DMS153 treated with DMSO at 0.1 percent for 48 hours (cell line): ENCODE measurements at regions not wholly inside any gene's neighbourhood (a gene's known extent, or its start where the extent isn't known, plus 50 kb on each side); places are given as distances from the start of the nearest gene placed in this dataset.
A peak's percentile ranks its signal among the peaks of the same experiment; 100 is the strongest.
"Not testable (repeated sequence)": the region's sequence is repeated elsewhere in the genome, so short reads cannot be mapped to it uniquely, and the experiment has no call there.

Experiments used
- DNase-seq: peaks from one replicate; lab custom pipeline; 2025; ENCODE audit not compliant: unreplicated experiment; lab: John Stamatoyannopoulos, UW

GRCh38 chr1:95583661-95584210 is 349.7 kb downstream of the RWDD3 start:
- no peak for DNase-seq

DNA sequence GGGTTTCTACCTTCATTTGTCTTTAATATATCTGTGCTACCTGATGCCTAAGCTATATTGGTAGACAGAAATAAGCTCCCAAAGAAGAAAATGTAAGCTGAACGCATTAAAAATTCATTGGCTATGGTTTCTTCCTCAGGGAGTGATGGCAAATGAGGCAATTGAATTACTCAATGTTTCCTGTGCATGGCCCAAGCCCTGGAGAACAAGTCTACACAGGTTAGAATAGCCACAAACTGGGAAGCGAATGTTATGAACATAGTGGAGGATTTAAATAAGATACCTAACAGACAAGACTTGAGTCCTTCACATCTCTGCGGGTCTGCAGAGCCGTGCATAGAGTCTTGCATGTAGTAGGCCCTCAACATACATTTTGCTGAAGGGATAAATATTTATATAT is 350.3 kb downstream of the RWDD3 start:
- DNase-seq: peak; percentile 20

- peak; percentile 19 for DNase-seq
These were observed 370.8 kb downstream of the RWDD3 start for GRCh38 chr1:95604771-95605170.

DNA sequence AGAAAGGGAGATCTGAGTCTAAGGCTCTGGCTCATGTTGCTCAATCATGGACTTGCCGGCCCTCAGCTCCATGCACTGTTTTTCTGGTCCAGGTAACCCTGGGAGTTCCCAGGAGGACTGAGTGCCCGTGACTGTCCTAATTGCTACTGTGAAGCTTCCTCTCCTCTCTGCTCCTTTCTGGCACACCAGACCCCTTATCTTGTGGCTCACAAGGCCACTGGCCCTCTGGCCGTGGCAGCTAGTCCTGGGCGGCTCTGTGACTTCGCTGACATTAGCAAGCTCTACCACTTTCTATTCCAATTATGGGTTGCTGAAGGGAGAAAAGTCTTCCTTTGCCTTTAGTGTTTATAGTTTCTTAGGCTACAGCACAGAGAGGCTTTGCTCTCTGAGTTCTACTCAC is 380.2 kb downstream of the RWDD3 start:
- DNase-seq: no peak

GRCh38 chr1:95615421-95615820 is 381.4 kb downstream of the RWDD3 start:
- DNase-seq: no peak

DNA sequence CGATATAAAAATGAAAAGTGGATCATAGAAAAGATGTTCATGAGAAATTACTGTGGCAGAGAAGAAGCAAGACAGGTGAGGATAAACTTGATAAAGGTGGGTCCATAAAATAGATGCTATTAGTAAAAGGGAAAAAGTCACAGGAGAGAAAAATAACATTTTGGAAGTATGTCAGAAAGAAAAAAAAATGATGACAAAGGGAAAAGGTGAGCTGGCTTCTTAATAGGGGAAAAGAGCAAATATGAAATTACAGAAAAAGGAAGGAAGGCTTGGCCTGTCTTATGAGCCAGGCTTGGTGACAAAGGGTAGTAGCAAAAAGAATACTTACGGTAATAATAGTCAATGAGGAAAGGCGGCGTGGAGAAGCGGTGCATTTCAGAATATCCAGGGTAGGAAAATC is 386.1 kb downstream of the RWDD3 start:
- DNase-seq: no peak

DNA sequence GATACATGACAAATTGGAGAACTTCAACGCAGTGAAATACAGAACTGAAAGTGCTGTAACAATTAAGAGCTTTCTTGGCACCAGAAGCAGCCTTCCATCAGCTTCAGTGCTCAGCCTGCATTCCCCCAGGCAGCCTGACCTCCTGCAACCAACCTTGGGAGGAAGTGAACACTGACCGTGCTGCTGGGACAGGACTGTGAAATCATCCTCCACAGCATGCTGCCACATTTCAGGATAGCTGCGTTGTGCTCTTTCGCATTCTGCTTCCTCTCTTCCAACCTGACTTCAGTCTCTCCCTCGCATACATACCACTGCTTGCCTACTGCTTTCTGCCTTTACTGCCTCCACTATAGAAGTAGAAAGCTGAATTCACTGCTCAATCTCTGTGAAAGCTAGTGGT is 388.6 kb downstream of the RWDD3 start:
- no peak for DNase-seq

DNA sequence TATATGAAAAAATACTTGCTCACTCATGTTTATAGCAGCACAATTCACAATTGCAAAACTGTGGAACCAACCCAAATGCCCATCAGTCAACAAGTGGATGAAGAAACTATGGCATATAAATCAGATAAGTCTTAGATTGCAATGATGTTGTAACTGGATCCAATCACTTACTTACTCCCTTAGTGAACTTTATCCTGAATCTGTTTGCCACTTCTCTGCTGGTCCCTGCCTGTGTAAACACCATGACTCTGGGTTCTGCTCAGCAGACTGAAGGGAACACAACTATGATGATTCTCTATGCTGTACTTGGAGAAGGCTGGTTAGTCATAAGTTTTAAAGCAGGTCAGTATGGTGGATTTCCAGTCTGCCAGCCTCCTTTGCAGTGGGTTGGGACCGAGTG is 391.2 kb downstream of the RWDD3 start:
- DNase-seq: no peak

DNA sequence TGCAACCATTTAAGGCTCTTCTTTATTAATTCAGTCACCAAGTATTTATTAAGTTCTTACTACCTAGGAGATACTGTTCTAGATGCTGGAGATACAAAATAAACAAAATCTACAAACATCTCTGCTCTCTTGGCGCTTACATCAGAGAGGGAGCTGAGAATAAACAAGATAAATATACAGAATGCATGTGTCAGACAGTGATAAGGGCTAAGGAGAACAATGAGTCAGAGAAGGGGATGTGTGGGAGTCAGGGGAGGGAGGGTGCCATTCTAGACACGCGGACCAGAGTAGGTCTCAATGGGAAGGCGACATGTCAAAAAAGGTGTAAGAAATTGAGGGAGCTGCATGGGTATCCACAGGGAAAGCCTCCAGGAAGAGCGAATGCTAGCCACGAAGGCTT is 393.2 kb downstream of the RWDD3 start:
- no peak for DNase-seq

GRCh38 chr1:95631695-95632094 is 397.7 kb downstream of the RWDD3 start:
- no peak for DNase-seq

DNA sequence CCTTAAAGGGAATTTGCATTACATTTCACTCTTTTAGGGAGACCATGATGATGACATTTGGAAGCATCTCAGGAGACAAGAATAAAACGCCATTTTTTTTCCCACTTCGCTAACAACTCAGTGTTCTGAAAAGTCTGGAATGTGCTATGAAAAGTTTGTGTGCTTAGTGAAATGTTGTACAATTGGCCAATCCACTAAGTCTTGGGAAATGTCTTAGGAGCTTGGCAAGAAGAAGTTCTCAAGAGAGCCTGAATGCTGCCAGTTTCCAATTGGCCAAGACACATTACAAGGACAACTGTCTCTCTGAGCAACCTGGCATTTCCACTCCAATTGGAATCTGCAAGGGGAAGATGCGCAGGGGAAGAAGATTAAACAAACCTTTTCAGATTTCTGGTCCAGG is 401.8 kb downstream of the RWDD3 start:
- no peak for DNase-seq

DNA sequence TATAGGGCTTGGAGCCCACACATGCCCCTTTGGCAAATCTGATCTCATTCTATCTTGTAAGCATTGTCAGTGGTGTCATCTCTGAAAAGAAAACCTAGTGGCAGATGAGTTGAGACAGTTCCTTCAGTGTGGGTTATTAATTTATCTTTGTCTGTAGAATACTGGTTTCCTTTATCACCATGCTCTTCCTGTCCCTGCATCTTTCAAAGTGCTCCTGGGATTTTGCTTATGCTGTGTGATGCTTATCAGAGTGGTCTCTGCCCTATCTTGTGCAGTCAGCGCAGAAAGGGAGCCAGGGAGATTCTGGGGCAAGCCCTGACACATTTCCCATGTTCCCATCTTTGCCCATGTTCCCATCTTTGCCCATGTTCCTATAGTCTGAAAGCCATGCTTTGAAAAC is 402.9 kb downstream of the RWDD3 start:
- DNase-seq: no peak

GRCh38 chr1:95640746-95641145 is 406.7 kb downstream of the RWDD3 start:
- DNase-seq: peak; percentile 89

DNA sequence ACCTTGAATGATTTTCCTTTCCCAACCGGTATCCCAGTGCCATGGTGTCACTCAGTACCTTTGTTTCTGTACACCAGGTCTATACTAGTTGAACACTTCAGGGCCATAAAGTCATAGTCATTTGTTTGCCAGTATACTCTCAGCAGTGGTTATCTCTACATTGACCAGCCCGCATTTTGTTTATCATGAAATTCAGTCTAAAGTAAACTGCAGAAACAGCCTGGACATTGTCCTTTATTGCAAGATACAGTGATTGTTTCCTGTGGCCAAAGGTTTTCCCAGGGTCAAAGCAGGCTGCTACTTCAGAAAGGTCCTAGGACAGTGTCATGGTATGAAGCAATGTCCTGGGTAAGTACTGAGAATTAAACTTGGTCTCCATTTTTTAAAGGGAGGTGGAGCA is 407.4 kb downstream of the RWDD3 start:
- no peak for DNase-seq

GRCh38 chr1:95642035-95642434 is 408.0 kb downstream of the RWDD3 start:
- no peak for DNase-seq

DNA sequence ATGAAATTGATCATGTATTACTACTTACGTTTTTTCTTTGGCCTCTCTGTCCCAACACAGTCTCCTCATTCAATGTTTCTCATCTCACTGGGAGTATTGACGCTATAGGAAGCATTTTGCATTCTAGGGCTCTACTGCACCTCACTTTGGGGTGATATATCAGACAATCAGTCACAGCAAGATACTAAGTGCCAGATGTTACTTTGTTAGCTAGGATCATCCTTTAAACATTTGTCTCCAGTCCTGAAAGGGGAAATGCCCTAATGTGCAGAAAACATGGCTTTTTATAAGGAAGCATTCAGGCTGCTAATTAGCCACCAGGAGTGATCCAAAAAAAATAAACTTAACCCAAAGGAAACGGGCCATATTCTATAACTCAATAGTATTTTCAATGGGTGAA is 409.1 kb downstream of the RWDD3 start:
- DNase-seq: no peak

GRCh38 chr1:95645126-95645525 is 411.1 kb downstream of the RWDD3 start:
- DNase-seq: not testable (repeated sequence)

DNA sequence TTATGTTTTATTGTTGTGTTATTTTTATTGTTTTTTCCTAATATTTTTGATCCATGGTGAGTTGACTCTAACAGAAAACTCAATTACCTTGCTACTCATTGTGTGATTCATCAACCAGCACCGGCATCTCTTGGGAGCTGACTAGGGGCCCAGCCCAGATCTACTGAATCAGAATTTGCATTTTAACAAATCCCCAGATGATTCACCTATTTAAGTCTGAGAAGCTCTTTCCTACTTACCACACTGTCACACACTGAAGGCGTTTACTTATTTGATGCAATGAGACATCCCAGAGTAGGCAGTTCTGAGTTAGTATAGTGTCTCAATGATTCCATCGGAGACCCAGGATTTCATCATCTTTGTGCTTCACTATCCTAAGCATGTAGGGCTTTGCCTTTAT is 416.6 kb downstream of the RWDD3 start:
- no peak for DNase-seq

DNA sequence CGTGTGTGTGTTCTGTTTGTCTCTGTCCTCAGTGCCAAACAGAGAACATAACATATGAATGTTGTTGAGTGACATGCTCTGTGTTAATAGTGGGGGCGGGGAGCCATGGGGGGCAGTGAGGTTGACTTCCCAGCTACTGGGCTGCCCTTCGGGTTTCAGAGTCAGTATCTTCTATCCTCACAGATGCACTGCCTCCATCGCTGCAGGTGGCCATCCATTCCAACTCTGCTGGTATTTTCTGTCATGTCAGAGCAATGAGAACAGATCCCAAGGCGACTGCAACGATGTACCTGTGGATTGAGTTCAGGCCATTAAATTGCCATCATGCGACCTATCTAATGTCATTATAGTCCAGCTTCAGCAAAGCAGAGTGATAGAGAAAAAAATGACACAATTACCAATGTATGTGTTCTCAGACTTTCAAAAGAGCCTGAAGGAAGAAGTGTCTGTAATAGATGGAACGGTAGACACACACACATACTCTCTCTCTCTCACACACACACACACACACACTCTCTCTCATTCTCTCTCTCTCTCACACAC is 418.5 kb downstream of the RWDD3 start:
- DNase-seq: no peak

GRCh38 chr1:95653618-95654017 is 419.6 kb downstream of the RWDD3 start:
- no peak for DNase-seq

- DNase-seq: no peak
These were observed 421.5 kb downstream of the RWDD3 start for GRCh38 chr1:95655321-95656020.

DNA sequence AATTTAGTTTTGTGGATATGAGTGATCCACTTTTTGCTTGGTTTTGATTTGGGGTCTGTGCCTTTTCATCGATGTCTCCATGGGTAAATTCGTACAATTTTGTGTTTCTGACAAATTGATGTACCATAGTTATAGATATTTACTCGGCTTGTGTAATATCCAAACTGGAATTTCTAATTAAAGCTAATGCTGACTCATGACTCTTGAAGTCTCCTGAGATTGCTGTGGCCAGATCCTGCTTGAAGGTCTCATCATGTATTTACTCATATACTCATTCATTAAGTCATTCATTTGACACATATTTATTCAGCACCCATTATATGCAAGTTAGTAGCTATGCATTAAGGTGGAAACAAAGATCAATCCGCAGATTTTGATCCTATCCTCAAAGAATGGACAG is 423.2 kb downstream of the RWDD3 start:
- no peak for DNase-seq

- DNase-seq: no peak
These were observed 425.2 kb downstream of the RWDD3 start for GRCh38 chr1:95659166-95659565.
